ENCODE measurements at regions not wholly inside any gene's neighbourhood (a gene's known extent, or its start where the extent isn't known, plus 50 kb on each side); places are given as distances from the start of the nearest gene placed in this dataset.
"Not testable (repeated sequence)": the region's sequence is repeated elsewhere in the genome, so short reads cannot be mapped to it uniquely, and the experiment has no call there.

DNA sequence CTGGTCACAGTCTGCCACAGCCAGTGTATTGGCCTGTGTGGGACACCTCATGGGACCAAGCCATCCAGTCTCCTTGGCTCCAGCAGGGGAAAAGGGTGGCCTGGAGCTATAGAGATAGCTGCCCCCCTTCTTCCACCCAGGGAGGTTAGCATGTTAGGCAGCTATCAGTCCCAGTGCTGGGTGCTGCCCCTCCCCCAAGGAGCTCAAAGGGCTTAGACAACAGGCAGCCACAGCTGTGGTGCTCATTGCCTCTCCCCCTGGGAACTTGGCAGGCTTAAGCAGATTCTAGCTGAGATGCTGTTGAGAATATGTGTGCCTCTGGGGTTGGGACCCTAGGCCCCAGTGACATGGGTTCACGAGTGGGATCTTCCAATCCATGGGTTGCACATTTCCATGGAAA is 226.0 kb upstream of the PTGER4 start:
- FAIRE-seq, result no peak

DNA sequence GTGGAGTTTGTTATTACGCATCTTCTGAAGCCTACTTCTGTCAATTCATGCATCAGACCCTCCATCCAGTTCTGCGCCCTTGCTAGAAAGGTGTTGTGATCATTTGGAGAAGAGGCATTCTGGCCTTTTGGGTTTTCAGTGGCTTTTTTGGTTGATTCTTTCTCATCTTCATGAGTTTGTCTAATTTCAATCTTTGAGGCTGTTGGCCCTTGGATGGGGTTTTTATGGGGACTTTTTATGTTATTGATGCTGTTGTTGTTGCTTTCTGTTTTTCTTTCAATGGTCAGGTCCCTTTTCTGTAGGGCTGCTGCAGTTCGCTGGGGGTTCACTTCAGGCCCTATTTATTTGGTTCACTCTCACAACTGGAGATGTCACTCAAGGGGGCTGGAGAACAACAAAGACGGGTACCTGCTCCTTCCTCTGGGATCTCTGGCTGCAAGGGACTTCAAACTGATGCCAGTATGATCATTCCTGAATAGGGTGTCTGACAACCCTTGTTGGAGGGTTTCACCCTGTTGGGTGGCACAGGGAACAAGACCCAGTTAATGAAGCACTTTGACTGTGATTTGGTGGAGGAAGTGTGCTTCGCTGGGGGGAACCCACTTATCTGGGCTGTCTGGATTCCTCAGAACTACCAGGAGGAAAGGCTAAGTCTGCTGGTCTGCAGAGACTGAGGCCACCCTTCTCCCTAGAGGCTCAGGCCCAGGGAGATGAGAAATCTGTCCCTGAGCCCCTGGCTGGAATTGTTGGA is 226.7 kb upstream of the PTGER4 start:
- no peak for FAIRE-seq

DNA sequence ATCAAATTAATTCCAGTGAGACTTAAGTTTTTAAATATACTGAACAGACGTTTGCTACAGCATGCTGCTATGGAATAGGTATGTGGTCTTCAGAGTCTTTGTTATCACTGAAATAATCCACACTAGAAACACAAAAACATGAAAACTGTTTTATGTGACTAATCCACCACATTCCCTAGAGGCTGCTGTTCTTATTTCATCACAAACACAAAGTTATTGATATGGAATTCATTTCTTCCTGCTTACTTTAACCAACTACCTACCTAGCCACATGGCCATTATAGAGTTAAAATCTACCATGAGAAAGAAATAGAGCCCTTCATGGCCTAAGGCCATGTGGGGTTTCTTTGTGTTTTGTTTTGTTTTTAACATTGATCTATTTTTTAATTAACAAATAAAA is 232.3 kb upstream of the PTGER4 start:
- no peak for FAIRE-seq

GRCh38 chr5:40446910-40447309 is 232.8 kb upstream of the PTGER4 start:
- peak; percentile 36 for FAIRE-seq

GRCh38 chr5:40442346-40442745 is 237.4 kb upstream of the PTGER4 start:
- no peak for FAIRE-seq

- FAIRE-seq, result no peak
These were observed 238.0 kb upstream of the PTGER4 start for GRCh38 chr5:40441733-40442132.

DNA sequence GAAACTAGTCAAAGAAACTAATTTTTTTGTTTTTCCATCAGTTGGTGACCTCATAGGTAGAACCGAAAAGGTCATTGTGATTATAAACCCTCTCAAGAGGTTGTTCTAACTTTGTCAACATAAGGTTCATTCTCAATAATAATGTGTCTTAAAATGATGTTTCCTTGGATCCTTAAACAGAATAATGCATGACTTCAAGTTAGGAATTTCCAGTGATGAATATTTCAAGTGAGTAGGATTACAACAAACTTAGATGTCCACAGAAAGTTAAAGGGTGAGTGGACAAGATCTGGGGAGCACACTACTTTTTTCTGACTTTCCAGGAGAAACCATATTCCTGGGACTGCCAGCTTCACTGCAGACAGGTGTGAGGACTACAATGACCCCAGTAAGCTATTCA is 239.0 kb upstream of the PTGER4 start:
- FAIRE-seq, result no peak

- FAIRE-seq, result not testable (repeated sequence)
These were observed 240.6 kb upstream of the PTGER4 start for GRCh38 chr5:40439103-40439502.

GRCh38 chr5:40438646-40439045 is 241.1 kb upstream of the PTGER4 start:
- not testable (repeated sequence) for FAIRE-seq

- no peak for FAIRE-seq
These were observed 242.3 kb upstream of the PTGER4 start for GRCh38 chr5:40437452-40437861.

DNA sequence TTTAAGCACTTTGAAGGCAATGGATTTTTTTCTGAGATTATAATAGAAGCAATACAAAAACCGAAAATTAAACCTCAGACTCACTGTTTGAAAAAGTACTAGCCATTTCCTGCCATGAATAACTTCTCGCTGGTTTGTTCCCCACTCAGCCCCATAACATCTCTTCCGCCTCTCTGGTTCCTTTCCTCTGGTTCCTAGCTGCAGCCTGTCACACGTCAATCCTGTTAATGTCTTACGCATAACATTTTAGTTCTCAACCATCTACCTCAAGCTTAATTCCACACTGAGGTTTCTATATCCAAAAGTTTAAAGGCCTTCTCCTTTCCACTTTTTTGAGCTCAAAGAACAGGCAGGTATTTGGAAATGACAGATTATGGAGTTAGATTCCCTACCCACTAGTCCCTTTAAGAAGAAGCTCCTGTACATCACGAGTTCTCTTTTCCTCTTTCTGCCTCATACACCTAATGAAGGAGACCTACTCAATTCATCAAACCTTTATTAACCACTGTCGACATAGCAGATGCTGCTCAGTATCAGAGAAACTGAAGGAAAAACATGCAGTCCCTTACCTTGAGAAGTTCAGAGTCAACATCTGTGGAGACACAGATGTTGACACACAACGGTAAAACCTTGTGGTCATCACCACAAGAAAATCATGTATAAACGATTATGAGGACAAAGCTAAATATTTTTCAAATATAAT is 243.0 kb upstream of the PTGER4 start:
- no peak for FAIRE-seq

- FAIRE-seq, result not testable (repeated sequence)
These were observed 244.0 kb upstream of the PTGER4 start for GRCh38 chr5:40435706-40436105.

- FAIRE-seq, result no peak
These were observed 246.9 kb upstream of the PTGER4 start for GRCh38 chr5:40432836-40433235.

GRCh38 chr5:40431734-40432133 is 248.0 kb upstream of the PTGER4 start:
- FAIRE-seq, result no peak

- no peak for FAIRE-seq
These were observed 249.5 kb upstream of the PTGER4 start for GRCh38 chr5:40430101-40430710.

DNA sequence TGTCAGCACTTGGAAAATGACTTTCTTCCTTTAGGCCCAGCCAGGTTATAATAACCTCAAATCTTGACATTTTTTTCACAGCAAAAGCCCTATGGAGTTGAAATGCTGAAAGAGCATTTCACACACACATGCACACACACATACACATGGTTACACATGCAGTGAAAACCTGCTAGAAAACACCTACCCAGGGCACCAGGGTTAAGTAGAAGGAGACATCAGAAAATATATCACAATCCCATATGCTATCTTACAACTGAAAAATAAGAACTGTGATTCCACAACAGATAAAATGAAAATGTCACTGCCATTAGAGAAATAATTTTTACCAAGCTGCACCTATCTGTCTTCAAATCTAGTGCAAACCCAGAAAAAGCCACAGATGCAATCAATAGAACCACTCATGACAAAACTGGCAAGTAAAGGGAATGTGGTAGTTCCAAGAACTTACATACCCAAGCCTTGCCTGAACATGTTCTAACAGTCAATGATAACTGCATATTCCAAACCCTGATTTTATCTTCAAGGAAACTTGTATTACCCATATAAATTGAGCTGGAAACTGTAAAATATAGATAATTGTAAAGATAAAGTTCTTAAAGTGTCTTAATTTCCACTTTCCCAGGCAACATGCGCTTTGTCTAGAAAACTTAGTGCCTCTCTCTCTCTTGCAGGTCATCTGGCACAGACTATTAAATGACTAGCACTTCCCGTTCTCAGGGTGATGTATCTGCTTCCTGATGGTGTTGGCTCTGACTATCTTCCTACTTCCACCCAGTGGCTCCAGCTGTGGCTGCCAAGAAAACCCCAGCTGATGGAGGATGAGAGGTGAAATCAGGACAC is 250.2 kb upstream of the PTGER4 start:
- no peak for FAIRE-seq

DNA sequence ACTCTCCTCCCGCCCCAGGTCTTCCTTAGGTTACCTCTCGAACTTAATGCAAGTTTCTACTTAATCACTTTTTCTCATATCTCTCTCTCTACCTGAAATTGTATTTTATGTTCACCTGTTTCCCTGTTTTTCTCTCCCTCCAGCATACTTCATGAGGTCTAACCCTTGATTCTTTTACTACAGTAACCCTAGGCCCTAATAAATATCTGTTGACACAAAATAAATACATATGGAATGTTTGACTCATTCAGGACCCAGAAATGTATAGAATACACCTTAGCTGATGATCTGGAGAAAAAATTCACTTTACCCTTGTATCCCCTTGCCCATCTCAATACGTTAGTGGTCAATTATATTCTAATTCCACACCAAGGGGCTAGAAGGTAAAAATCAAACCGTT is 250.9 kb upstream of the PTGER4 start:
- FAIRE-seq, result no peak

DNA sequence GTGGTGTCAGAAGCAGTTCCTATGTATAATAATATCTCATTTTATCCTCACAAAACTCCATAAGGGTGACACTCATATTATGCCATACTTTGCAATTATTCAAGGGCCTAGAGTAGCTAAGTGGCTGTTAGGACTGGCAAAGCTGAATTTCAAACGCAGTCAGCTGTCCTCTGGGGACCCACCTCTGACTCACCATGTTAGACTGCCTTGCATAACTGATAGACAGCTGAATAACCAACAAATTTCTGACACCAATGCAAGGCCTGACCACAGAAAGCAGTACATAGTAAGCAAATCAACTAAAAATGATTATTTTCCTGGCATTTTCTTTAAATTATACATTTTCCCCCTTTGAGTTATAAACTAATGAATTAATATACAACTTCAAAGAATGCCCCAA is 251.6 kb upstream of the PTGER4 start:
- no peak for FAIRE-seq

DNA sequence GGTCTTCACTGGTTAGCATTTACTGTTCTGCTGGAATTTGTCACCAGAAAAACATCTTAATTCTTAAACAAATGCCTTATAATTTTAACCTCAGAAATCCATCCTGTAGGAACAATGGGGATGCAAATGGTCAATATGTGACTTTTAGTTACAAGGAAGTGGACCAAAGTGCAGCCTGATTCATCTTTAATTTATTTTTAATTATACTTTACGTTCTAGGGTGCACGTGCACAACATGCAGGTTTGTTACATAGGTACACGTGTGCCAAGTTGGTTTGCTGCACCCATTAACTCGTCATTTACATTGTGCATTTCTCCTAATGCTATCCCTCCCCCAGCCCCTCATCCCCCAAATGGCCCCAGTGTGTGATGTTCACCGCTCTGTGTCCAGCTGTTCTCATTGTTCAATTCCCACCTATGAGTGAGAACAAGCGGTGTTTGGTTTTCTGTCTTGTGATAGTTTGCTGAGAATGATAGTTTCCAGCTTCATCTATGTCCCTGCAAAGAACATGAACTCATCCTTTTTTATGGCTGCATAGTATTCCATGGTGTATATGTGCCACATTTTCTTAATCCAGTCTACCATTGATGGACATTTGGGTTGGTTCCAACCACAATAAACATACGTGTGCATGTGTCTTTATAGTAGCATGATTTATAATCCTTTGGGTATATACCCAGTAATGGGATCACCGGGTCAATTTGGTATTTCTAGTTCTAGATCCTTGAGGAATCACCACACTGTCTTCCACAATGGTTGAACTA is 262.5 kb upstream of the PTGER4 start:
- not testable (repeated sequence) for FAIRE-seq

DNA sequence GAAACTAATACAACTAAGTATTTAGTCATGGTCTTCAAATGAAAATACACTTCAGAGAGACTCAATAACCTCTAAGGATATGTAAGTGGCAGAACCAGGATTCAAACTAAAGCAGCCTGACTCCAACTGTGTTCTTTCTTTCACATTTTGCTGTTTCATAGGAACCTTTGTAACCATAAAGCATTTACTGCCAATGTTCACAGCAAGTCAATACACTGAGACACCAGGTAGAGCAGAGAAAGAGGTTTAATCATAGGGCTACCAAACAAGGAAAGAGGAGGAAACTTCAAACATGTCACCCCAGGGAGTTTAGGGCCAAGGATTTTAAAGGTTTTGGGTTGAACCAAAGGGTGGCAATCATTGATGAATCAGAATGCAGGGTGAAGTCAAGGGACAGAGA is 263.1 kb upstream of the PTGER4 start:
- no peak for FAIRE-seq

DNA sequence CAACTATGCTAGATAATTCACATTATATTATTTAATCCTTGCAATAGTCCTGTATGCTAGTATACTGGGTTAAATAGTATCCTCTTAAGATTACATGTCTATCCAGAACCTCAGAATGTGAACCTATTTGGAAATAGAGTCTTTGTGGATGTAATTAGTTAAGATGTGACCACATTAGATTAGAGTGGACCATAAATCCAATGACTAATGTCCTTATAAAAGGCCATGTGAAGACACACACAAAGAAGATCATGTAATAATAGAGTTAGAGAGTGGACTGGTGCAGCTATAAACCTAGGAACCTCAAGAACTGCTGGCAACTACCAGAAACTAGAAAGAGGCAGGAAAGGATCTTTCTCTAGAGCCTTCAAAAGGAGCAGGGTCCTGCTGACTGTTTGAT is 263.6 kb upstream of the PTGER4 start:
- no peak for FAIRE-seq

- FAIRE-seq, result no peak
These were observed 264.8 kb upstream of the PTGER4 start for GRCh38 chr5:40414922-40415321.

Measured in islet of Langerhans (tissue), 1 donor.